CD4-positive, alpha-beta T cell (primary cell): ENCODE measurements at regions not wholly inside any gene's neighbourhood (a gene's known extent, or its start where the extent isn't known, plus 50 kb on each side); places are given as distances from the start of the nearest gene placed in this dataset.

Experiments used
- ATAC-seq: fragments of 200-7000 bp; cut with Tn5 transposase; one replicate; pipeline ENCODE4 v1.10.0; 2022; ENCODE audit warnings: mild to moderate bottlenecking; ENCODE audit not compliant: poor library complexity
- CTCF ChIA-PET: fragments of 350-600 bp; sonication (Branson Sonifier 250); formaldehyde crosslinking; loops from one replicate; lab custom pipeline; 2021; ENCODE audit warnings: antibody characterized with exemption, inconsistent platforms; lab: Charles Lee
- POLR2A ChIA-PET: fragments of 350-600 bp; sonication (Branson Sonifier 250); formaldehyde crosslinking; loops from one replicate; lab custom pipeline; 2021; ENCODE audit warnings: antibody characterized with exemption, inconsistent platforms; lab: Charles Lee
- DNase-seq, 14 experiments: peaks; one replicate each; pipeline ENCODE4 v3.0.0-alpha.2; 2013 to 2020; ENCODE audit warnings: mixed read lengths in 2 of 14
- H3K27ac ChIP-seq, 2 donors: one replicate each; pipeline versions ENCODE4 v1.5.1 to v1.7.0; 2013; ENCODE audit warnings: low read length in 2 of 2, low read depth in 1 of 2, mild to moderate bottlenecking in 1 of 2
- H3K27me3 ChIP-seq, 2 experiments: 1 replicate in 1 of 2; 2 replicates in 1 of 2; pipeline versions ENCODE4 v1.6.1 to v1.7.0; 2013; ENCODE audit warnings: low read length in 2 of 2, control low read depth in 1 of 2, mild to moderate bottlenecking in 1 of 2, moderate library complexity in 1 of 2; ENCODE audit not compliant: insufficient read depth in 2 of 2, control insufficient read depth in 1 of 2
- H3K36me3 ChIP-seq: one replicate; pipeline ENCODE4 v1.6.1; 2013; ENCODE audit warnings: low read length, control low read depth; ENCODE audit not compliant: insufficient read depth
- H3K4me1 ChIP-seq: one replicate; pipeline ENCODE4 v1.6.1; 2013; ENCODE audit warnings: low read length, control low read depth; ENCODE audit not compliant: insufficient read depth
- H3K4me3 ChIP-seq: one replicate; pipeline ENCODE4 v1.5.1; 2013; ENCODE audit warnings: mild to moderate bottlenecking, low read length, moderate library complexity
- H3K9me3 ChIP-seq, 2 experiments: 1 replicate in 1 of 2; 2 replicates in 1 of 2; pipeline versions ENCODE4 v1.6.1 to v1.7.0; 2013; ENCODE audit warnings: low read length in 2 of 2, mild to moderate bottlenecking in 2 of 2, control low read depth in 1 of 2, moderate library complexity in 1 of 2; ENCODE audit not compliant: control insufficient read depth in 1 of 2, insufficient read depth in 1 of 2
- H3K27ac Mint-ChIP-seq: one replicate; pipeline ENCODE4 v1.8.0; 2020; ENCODE audit warnings: mixed read lengths
- H3K27me3 Mint-ChIP-seq: one replicate; pipeline ENCODE4 v1.8.0; 2021; ENCODE audit warnings: mixed read lengths
- H3K36me3 Mint-ChIP-seq: one replicate; pipeline ENCODE4 v1.8.0; 2021; ENCODE audit warnings: low read depth, mixed read lengths
- H3K4me1 Mint-ChIP-seq: one replicate; pipeline ENCODE4 v1.8.0; 2021; ENCODE audit warnings: low read depth, mixed read lengths
- H3K4me3 Mint-ChIP-seq: one replicate; pipeline ENCODE4 v1.8.0; 2020; ENCODE audit warnings: mild to moderate bottlenecking, mixed read lengths
- H3K9me3 Mint-ChIP-seq: one replicate; pipeline ENCODE4 v1.8.0; 2020; ENCODE audit warnings: mixed read lengths
- intact Hi-C, 2 experiments: fragments of 100-400 bp; cut with DNase I in 1 of 2; cut with micrococcal nuclease in 1 of 2; formaldehyde crosslinking; loops; one replicate each; pipeline versions ENCODE4 v1.15.1 to v1.9.0; 2023 to 2025; cut with DNase I, micrococcal nuclease
- TF ChIP-seq, protein P1 (sequence below): fragments of 200-600 bp; IDR thresholded peaks from one replicate; pipeline ENCODE4 v1.8.0; 2022; ENCODE audit warnings: antibody characterized with exemption, mild to moderate bottlenecking

DNA sequence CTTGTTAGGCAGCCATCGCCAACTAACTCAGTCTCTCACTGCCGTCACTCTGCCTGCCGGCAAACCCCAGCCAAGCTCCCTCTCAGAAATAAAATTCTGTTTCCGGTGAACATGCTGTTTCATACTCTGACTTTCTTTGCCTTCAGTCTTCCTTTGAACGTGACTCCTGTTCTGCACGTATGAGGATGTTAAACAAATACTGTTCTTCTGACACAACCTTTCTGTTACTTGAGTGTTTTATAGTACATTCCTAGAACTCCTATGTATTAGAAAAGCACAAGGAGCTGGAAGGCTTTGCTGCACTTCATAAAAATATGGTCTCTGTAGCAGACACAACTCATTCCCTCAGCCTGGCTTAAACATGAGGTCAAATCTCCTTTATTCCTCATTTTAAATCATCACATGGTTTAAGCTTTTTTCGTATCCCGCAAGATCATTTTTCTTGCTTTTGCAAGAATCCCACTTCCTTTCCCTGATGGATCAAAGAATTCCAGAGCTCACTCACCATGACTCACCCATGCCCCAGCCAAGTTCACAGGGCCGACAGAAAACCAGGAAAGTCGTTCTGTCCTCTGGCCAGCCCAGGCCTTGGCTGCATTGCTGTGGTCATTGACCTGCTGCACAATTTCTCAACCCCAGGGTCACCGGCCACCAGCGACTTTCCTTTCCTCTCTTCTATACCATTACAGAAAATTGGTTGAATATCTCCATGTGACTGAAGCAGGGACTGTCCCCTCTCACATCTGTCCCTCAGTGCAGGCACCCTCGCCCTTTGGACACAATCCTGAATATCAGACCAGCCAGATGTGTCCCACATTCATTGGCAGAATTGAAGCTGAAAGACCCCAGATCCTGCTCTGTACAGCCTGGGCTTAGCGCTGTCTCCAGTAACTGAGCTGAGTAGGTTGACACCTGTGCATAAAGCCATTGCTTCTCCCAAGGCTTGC is 183.1 kb upstream of the ARL4C start:
- Mint-ChIP-seq H3K4me1 (no peaks in the 10 kb centered on the region), H3K4me3 (no peak overlapping the region), H3K36me3 (no peaks in the 10 kb centered on the region), H3K27ac (no peak overlapping the region), H3K9me3 (no peaks in the 10 kb centered on the region), H3K27me3 (no peaks in the 10 kb centered on the region)
- TF ChIP-seq, protein P1, sequence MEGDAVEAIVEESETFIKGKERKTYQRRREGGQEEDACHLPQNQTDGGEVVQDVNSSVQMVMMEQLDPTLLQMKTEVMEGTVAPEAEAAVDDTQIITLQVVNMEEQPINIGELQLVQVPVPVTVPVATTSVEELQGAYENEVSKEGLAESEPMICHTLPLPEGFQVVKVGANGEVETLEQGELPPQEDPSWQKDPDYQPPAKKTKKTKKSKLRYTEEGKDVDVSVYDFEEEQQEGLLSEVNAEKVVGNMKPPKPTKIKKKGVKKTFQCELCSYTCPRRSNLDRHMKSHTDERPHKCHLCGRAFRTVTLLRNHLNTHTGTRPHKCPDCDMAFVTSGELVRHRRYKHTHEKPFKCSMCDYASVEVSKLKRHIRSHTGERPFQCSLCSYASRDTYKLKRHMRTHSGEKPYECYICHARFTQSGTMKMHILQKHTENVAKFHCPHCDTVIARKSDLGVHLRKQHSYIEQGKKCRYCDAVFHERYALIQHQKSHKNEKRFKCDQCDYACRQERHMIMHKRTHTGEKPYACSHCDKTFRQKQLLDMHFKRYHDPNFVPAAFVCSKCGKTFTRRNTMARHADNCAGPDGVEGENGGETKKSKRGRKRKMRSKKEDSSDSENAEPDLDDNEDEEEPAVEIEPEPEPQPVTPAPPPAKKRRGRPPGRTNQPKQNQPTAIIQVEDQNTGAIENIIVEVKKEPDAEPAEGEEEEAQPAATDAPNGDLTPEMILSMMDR = no peak
- H3K4me1 ChIP-seq = no peaks in the 10 kb centered on the region
- H3K27me3 ChIP-seq = peaks cover 0 to 8% of the 10 kb centered on the region in 2 experiments
- intact Hi-C loops = no loop called here
- DNase-seq = no peak
- POLR2A ChIA-PET = no interaction called here
- CTCF ChIA-PET = no interaction called here
- H3K27ac ChIP-seq = no peak overlapping the region
- H3K9me3 ChIP-seq = no peaks in the 10 kb centered on the region
- ATAC-seq = no peak
- no peak overlapping the region for H3K4me3 ChIP-seq
- no peaks in the 10 kb centered on the region for H3K36me3 ChIP-seq

DNA sequence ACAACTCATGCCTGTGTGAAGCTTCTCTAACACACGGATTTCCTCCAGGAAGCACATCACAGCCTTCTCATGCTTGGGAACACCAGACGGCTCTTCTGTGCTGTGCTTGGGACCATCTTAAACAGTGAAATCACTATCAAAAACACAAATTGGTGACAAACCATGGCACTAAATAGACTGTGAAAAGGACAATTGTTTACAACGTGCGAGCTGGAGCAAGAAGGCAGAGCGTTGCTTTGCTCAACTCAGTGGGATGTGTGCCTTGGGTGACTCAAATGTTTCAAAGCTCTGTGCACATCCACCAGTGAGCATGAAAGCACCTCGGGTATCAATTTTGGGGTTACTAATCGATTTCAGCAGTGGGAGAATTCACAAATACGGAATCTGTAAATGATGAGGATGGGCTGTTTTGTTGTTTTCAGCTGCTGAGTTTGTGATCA is 182.4 kb upstream of the ARL4C start:
- TF ChIP-seq, protein P1 = no peak
- peaks cover 0 to 8% of the 10 kb centered on the region in 2 experiments for H3K27me3 ChIP-seq
- ChIA-PET CTCF (no interaction called here), POLR2A (no interaction called here)
- no peak overlapping the region for H3K27ac ChIP-seq
- Mint-ChIP-seq H3K4me3 (no peak overlapping the region), H3K36me3 (no peaks in the 10 kb centered on the region), H3K9me3 (no peaks in the 10 kb centered on the region), H3K4me1 (no peaks in the 10 kb centered on the region), H3K27ac (no peak overlapping the region), H3K27me3 (no peaks in the 10 kb centered on the region)
- ATAC-seq = no peak
- no peak for DNase-seq
- no peaks in the 10 kb centered on the region for H3K36me3 ChIP-seq
- H3K4me1 ChIP-seq = no peaks in the 10 kb centered on the region
- intact Hi-C loops = no loop called here
- H3K4me3 ChIP-seq = no peak overlapping the region
- no peaks in the 10 kb centered on the region for H3K9me3 ChIP-seq

DNA sequence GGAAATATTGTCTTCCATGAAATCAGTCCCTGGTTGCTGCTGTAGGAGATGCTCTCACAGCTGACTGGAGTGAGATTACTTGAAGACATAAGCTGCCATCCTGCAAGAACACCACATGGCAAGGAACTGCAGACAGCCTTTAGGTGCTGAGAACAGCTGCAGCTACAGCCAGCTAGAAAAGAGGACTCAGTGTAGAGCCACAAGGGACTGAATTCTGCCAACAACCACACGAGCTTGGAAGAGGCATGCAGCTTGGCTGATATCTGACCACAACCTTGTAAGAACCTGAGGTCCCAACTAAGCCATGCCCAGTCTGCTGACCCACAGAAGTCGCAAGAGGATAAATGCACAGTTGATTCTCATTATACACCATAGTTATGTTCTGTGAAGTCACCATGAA is 181.8 kb upstream of the ARL4C start:
- DNase-seq = no peak
- Mint-ChIP-seq H3K4me3 (no peak overlapping the region), H3K27ac (no peak overlapping the region), H3K9me3 (no peaks in the 10 kb centered on the region), H3K4me1 (no peaks in the 10 kb centered on the region), H3K27me3 (no peaks in the 10 kb centered on the region), H3K36me3 (no peaks in the 10 kb centered on the region)
- no peak for ATAC-seq
- Histone ChIP-seq H3K4me3 (no peak overlapping the region), H3K9me3 (no peaks in the 10 kb centered on the region), H3K36me3 (no peaks in the 10 kb centered on the region), H3K27me3 (peaks cover 0 to 8% of the 10 kb centered on the region in 2 experiments), H3K27ac (no peak overlapping the region), H3K4me1 (no peaks in the 10 kb centered on the region)
- ChIA-PET CTCF (no interaction called here), POLR2A (no interaction called here)
- TF ChIP-seq, protein P1 = no peak
- intact Hi-C loops = no loop called here
